ENCODE measurements at regions not wholly inside any gene's neighbourhood (a gene's known extent, or its start where the extent isn't known, plus 50 kb on each side); places are given as distances from the start of the nearest gene placed in this dataset.

GRCh38 chr11:103733889-103734288 is 302.6 kb upstream of the DDI1 start:
- Histone ChIP-seq H3K79me2 (ENCODE audit: insufficient read depth, low read length) (no peaks in the 10 kb centered on the region), H3K27me3 (ENCODE audit: insufficient read depth, low read length) (no peaks in the 10 kb centered on the region), H3K9me3 (ENCODE audit: insufficient read depth, low read depth, low read length) (no peaks in the 10 kb centered on the region), H3K27ac (ENCODE audit: low read depth, low read length) (no peak overlapping the region), H2AFZ (ENCODE audit: low read depth, low read length) (no peak overlapping the region), H3K9ac (ENCODE audit: low read length) (no peak overlapping the region), H3K4me2 (ENCODE audit: low read length) (no peak overlapping the region), H3K4me1 (ENCODE audit: insufficient read depth, low read length) (no peaks in the 10 kb centered on the region), H3K4me3 (ENCODE audit: insufficient read depth, low read depth, low read length) (no peak overlapping the region), H3K36me3 (ENCODE audit: insufficient read depth, low read length) (no peaks in the 10 kb centered on the region), H4K20me1 (ENCODE audit: insufficient read depth, low read length) (no peaks in the 10 kb centered on the region)
- DNase-seq (ENCODE audit: low read depth) (no peak), FAIRE-seq (no peak)
- TF ChIP-seq EZH2 (IDR thresholded peaks at IDR 0.05; ENCODE audit: insufficient read depth, low read length): no peak
- Mint-ChIP-seq H3K36me3 (ENCODE audit: low read depth, unreplicated experiment) (no peaks in the 10 kb centered on the region), H3K4me3 (ENCODE audit: unreplicated experiment) (no peak overlapping the region), H3K9me3 (ENCODE audit: unreplicated experiment) (no peaks in the 10 kb centered on the region), H3K27me3 (ENCODE audit: low read depth, unreplicated experiment) (no peaks in the 10 kb centered on the region), H3K27ac (ENCODE audit: unreplicated experiment) (no peak overlapping the region), H3K4me1 (ENCODE audit: low read depth, unreplicated experiment) (peaks cover 9% of the 10 kb centered on the region)

GRCh38 chr11:103735497-103736032 is 300.9 kb upstream of the DDI1 start:
- H3K4me1 ChIP-seq (ENCODE audit: insufficient read depth, low read length): no peaks in the 10 kb centered on the region
- FAIRE-seq: no peak
- no peak overlapping the region for H2AFZ ChIP-seq (ENCODE audit: low read depth, low read length)
- no peaks in the 10 kb centered on the region for H3K36me3 ChIP-seq (ENCODE audit: insufficient read depth, low read length)
- H3K4me3 ChIP-seq (ENCODE audit: insufficient read depth, low read depth, low read length): no peak overlapping the region
- Mint-ChIP-seq H3K9me3 (ENCODE audit: unreplicated experiment) (no peaks in the 10 kb centered on the region), H3K27me3 (ENCODE audit: low read depth, unreplicated experiment) (no peaks in the 10 kb centered on the region), H3K36me3 (ENCODE audit: low read depth, unreplicated experiment) (no peaks in the 10 kb centered on the region), H3K27ac (ENCODE audit: unreplicated experiment) (no peak overlapping the region), H3K4me1 (ENCODE audit: low read depth, unreplicated experiment) (peaks cover 5% of the 10 kb centered on the region), H3K4me3 (ENCODE audit: unreplicated experiment) (no peak overlapping the region)
- H3K79me2 ChIP-seq (ENCODE audit: insufficient read depth, low read length): no peaks in the 10 kb centered on the region
- peak; percentile 13 for DNase-seq (ENCODE audit: low read depth)
- no peak overlapping the region for H3K4me2 ChIP-seq (ENCODE audit: low read length)
- no peaks in the 10 kb centered on the region for H3K9me3 ChIP-seq (ENCODE audit: insufficient read depth, low read depth, low read length)
- H3K27me3 ChIP-seq (ENCODE audit: insufficient read depth, low read length): no peaks in the 10 kb centered on the region
- H3K27ac ChIP-seq (ENCODE audit: low read depth, low read length): no peak overlapping the region
- no peaks in the 10 kb centered on the region for H4K20me1 ChIP-seq (ENCODE audit: insufficient read depth, low read length)
- no peak overlapping the region for H3K9ac ChIP-seq (ENCODE audit: low read length)
- TF ChIP-seq EZH2 (IDR thresholded peaks at IDR 0.05; ENCODE audit: insufficient read depth, low read length) (no peak), CTCF (IDR thresholded peaks at IDR 0.05; ENCODE audit: insufficient read depth, low read depth, low read length) (no peak)

GRCh38 chr11:103736315-103737036 is 300.0 kb upstream of the DDI1 start:
- TF ChIP-seq EZH2 (IDR thresholded peaks at IDR 0.05; ENCODE audit: insufficient read depth, low read length) (no peak), CTCF (IDR thresholded peaks at IDR 0.05; ENCODE audit: insufficient read depth, low read depth, low read length) (no peak)
- no peaks in the 10 kb centered on the region for H3K4me1 ChIP-seq (ENCODE audit: insufficient read depth, low read length)
- no peaks in the 10 kb centered on the region for H3K27me3 Mint-ChIP-seq (ENCODE audit: low read depth, unreplicated experiment)
- H3K27ac ChIP-seq (ENCODE audit: low read depth, low read length): no peak overlapping the region
- DNase-seq (ENCODE audit: low read depth) (no peak), FAIRE-seq (no peak)
- no peak overlapping the region for H3K9ac ChIP-seq (ENCODE audit: low read length)
- H3K4me2 ChIP-seq (ENCODE audit: low read length): no peak overlapping the region
- no peaks in the 10 kb centered on the region for H3K79me2 ChIP-seq (ENCODE audit: insufficient read depth, low read length)
- no peak overlapping the region for H3K4me3 ChIP-seq (ENCODE audit: insufficient read depth, low read depth, low read length)
- no peaks in the 10 kb centered on the region for H3K36me3 ChIP-seq (ENCODE audit: insufficient read depth, low read length)
- H3K27ac Mint-ChIP-seq (ENCODE audit: unreplicated experiment): no peak overlapping the region
- H3K9me3 ChIP-seq (ENCODE audit: insufficient read depth, low read depth, low read length): no peaks in the 10 kb centered on the region
- H2AFZ ChIP-seq (ENCODE audit: low read depth, low read length): no peak overlapping the region
- no peaks in the 10 kb centered on the region for H3K36me3 Mint-ChIP-seq (ENCODE audit: low read depth, unreplicated experiment)
- H4K20me1 ChIP-seq (ENCODE audit: insufficient read depth, low read length): no peaks in the 10 kb centered on the region
- no peaks in the 10 kb centered on the region for H3K27me3 ChIP-seq (ENCODE audit: insufficient read depth, low read length)
- H3K9me3 Mint-ChIP-seq (ENCODE audit: unreplicated experiment): no peaks in the 10 kb centered on the region
- no peak overlapping the region for H3K4me3 Mint-ChIP-seq (ENCODE audit: unreplicated experiment)
- H3K4me1 Mint-ChIP-seq (ENCODE audit: low read depth, unreplicated experiment): peaks cover 5% of the 10 kb centered on the region
